HG03064 (cell line): ENCODE measurements at regions not wholly inside any gene's neighbourhood (a gene's known extent, or its start where the extent isn't known, plus 50 kb on each side); places are given as distances from the start of the nearest gene placed in this dataset.

Source experiments
- ATAC-seq: cut with Tn5 transposase; IDR thresholded peaks from one replicate; pipeline ENCODE4 v1.9.1; 2021; ENCODE audit warnings: low read depth; ENCODE audit not compliant: unreplicated experiment

GRCh38 chr3:79869461-79870312 lies 101.9 kb upstream of the ROBO1 start:
- no peak for ATAC-seq

GRCh38 chr3:79866162-79866561 lies 98.4 kb upstream of the ROBO1 start:
- no peak for ATAC-seq

DNA sequence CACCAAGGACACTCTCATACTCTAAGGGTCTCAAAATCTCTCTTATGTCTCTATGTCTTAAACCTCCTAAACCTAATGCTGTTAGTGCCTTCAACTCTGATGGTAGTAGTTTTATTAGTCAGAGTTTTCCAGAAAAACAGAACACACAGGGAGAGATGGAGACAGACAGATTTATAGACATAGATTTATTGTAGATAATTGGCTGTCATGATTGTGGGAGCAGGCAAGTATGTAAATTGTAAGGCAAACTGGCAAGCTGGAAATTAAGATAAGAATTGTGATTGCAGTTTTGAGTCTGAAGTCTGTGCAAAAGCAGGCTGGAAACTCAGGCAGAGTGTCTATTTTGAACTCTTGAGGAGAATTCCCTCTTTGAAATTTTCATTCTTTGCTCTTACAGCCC lies 96.3 kb upstream of the ROBO1 start:
- no peak for ATAC-seq

DNA sequence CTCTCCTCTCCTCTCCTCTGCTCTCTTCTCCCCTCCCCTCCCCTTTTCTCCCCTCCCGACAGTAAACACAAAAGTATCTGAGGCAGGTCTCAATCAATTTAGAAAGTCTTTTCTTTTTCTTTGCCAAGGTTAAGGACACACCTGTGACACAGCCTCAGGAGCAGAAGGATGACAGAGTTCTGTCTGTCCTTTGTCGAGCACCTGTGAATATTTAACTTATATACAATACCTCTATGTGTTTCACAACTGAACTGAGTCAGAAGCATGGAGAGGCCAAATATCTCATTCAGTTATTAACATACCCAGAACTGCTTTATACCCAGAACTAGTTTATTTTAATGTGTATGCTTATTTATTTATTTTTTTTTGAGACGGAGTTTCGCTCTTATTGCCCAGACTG lies 81.1 kb upstream of the ROBO1 start:
- ATAC-seq, result no peak

DNA sequence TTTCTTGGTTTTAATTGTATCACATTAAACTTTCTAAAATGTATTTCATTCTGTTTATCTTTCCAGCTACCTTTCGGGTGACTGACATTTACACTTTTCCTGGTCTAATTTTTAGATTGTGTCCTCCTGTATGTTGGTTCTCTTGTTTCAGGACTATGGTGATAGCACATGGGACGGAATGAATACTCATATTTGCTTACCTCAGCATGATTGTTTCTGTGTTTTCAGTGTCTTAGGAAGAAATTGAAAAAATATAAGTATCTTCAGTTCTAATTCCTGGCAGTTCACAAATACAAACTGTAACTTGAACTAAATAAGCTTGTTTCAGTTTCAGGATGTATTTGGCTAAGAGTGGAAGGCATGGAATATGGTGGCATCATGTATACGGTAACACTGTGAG lies 80.1 kb upstream of the ROBO1 start:
- ATAC-seq, result no peak

DNA sequence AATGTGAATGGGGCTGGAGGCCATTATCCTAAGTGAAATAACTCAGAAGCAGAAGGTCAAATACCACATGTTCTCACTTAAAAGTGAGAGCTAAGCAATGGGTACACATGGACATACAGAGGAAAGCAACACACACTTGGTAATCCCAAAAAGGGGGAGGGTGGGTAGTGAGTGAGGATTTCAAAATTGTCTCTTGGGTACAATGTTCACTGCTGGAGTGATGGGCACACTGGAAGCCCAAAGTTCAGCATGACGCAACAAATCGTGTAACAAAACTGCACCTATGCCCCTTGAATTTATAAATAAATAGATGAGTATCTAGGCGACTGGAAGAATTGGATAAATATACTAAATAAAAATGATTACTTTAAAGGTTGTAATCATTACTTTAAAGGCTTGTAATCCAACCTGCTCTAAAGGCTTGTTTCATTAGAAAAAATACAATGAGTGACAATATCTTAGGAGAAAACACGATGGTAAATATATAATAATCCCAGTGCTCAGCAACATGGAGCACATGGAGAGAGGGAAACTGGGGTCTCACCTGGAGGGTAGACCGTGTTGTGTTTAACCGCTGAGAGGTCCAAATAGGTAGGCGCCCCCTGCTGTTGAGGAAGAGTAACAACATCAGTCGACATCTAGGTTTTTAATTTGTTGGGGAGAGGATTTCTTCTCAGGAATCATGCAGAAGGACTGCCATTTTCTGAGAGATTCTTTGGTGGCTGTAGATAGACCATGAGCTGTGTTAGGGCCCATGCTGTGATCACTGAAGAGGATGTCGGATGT lies 78.5 kb upstream of the ROBO1 start:
- ATAC-seq, result no peak

GRCh38 chr3:79845546-79845945 lies 77.7 kb upstream of the ROBO1 start:
- ATAC-seq, result no peak

- ATAC-seq, result no peak
Measured at GRCh38 chr3:79844176-79844575, 76.4 kb upstream of the ROBO1 start.

DNA sequence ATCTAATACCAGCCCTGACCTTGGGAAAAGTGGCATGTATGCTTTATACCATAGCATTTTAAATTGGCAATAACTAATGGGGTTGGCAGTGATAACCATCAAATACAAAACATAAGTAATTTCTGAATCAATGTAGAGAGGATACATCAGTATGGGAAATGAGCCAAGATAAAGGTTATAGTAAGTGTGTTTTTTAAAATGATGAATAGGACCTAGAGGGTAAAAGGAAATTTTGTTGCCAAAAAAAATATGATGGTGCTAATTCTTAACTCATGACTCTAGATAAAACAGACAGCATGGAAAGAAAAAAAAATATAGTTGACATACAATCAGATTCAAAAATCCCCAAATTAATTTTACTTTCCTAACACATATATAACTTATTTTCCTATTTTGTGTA lies 75.4 kb upstream of the ROBO1 start:
- no peak for ATAC-seq

DNA sequence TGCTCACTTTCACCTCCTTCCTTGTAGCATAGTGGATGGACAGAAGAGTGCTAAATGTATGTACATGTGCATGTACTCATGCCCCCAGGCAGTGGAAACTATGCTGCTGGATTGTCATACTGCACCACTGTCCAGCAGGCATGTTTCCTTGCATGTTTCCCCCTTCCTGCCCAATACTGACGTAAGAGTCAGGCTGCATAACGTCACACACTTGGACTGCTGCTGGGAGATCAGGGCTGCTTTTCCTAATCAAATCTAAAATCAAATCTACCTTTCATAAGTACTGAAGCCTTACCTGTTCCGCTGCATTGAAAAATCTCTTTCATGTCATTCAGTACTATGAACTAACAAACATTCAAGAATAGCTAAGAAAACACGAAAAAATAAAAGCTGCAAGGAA lies 67.9 kb upstream of the ROBO1 start:
- no peak for ATAC-seq

- no peak for ATAC-seq
Measured at GRCh38 chr3:79824166-79824565, 56.4 kb upstream of the ROBO1 start.

GRCh38 chr3:79822076-79822475 lies 54.3 kb upstream of the ROBO1 start:
- no peak for ATAC-seq

GRCh38 chr3:79820089-79820488 lies 52.3 kb upstream of the ROBO1 start:
- no peak for ATAC-seq

DNA sequence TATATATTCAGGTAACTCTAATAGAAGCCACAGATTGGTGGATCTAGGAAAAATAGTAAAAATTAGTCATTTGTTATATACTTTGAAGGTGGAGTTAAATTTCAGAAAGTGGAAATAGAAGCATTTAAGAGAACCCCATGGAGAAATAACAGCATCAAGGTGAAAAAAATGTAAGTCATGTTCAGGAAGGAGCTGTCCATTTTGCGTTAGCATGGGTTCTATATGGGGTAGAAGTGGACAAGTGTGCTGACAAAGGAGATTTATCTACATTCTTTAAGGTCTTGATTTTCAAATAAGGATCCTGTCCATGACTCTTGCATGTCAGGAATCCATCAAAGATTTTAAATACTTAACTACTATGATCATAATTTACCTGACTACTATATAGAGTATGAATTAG lies 50.2 kb upstream of the ROBO1 start:
- no peak for ATAC-seq
